HCT116 (cell line): ENCODE measurements at regions not wholly inside any gene's neighbourhood (a gene's known extent, or its start where the extent isn't known, plus 50 kb on each side); places are given as distances from the start of the nearest gene placed in this dataset.

Experiments used
- ATAC-seq: fragments of 200-7000 bp; cut with Tn5 transposase; 2 replicates; pipeline ENCODE4 v1.9.1; 2020; ENCODE audit warnings: mild to moderate bottlenecking, moderate library complexity
- BruUV-seq: library from RNA; stranded (reverse); fragments of 400-500 nt; replicated peaks from 2 replicates; lab custom pipeline; 2021; lab: Mats Ljungman, UMichigan
- CTCF ChIA-PET: fragments of 300-600 bp; sonication (Branson Sonifier 250); formaldehyde crosslinking; loops from one replicate; lab custom pipeline; 2021; ENCODE audit warnings: antibody characterized with exemption; lab: Charles Lee
- POLR2A ChIA-PET: fragments of 300-600, 350-600 bp; sonication (Branson Sonifier 250); formaldehyde crosslinking; loops from one replicate; lab custom pipeline; 2021; ENCODE audit warnings: antibody characterized with exemption; lab: Charles Lee
- RAD21 ChIA-PET, 2 experiments: fragments of 300-600 bp; sonication (Branson Sonifier 250); formaldehyde crosslinking; loops; one replicate each; lab custom pipeline; 2023; ENCODE audit warnings: low total read pairs in 2 of 2; ENCODE audit not compliant: uncharacterized antibody in 2 of 2, unreplicated experiment in 2 of 2, low non-redundant PET in 1 of 2; lab: Charles Lee
- DNase-seq: peaks from one replicate; pipeline ENCODE4 v3.0.0-alpha.2; 2010; ENCODE audit warnings: low read depth, low spot score
- H2AFZ ChIP-seq: fragments of 200-600 bp; shearing (Covaris generic), sonication (generic); 2 replicates; pipeline ENCODE4 v1.6.1; 2017; ENCODE audit warnings: low read depth, mixed run types, mixed read lengths, antibody characterized with exemption, low read length; ENCODE audit not compliant: poor library complexity, severe bottlenecking
- H3K27ac ChIP-seq: 2 replicates; pipeline ENCODE4 v1.5.1; 2012; ENCODE audit warnings: low read depth, low read length
- H3K27me3 ChIP-seq: fragments of 200-600 bp; sonication (generic); 2 replicates; pipeline ENCODE4 v1.6.1; 2016; ENCODE audit warnings: mixed run types, low read length, mixed read lengths; ENCODE audit not compliant: insufficient read depth
- H3K36me3 ChIP-seq, 2 experiments: fragments of 200-500 bp in 1 of 2; fragments of 200-600 bp in 1 of 2; sonication (Bioruptor generic) in 1 of 2; sonication (generic) in 1 of 2; 2 replicates each; pipeline versions ENCODE4 v1.5.1 to v1.6.1; 2014 to 2016; ENCODE audit warnings: low read length in 2 of 2, inconsistent platforms in 1 of 2, mixed read lengths in 1 of 2, mixed run types in 1 of 2; ENCODE audit not compliant: insufficient read depth in 2 of 2, control insufficient read depth in 1 of 2
- H3K4me1 ChIP-seq, 2 experiments: fragments of 200-600 bp in 1 of 2; sonication (generic) in 1 of 2; 2 replicates each; pipeline versions ENCODE4 v1.5.1 to v1.6.1; 2012 to 2017; ENCODE audit warnings: low read length in 2 of 2, inconsistent platforms in 1 of 2, mild to moderate bottlenecking in 1 of 2, mixed read lengths in 1 of 2, mixed run types in 1 of 2, moderate library complexity in 1 of 2; ENCODE audit not compliant: insufficient read depth in 2 of 2, control insufficient read depth in 1 of 2
- H3K4me2 ChIP-seq: fragments of 200-600 bp; sonication (generic); 2 replicates; pipeline ENCODE4 v1.6.1; 2017; ENCODE audit warnings: mixed run types, low read length, mixed read lengths
- H3K4me3 ChIP-seq, 2 experiments: fragments of 200-600 bp in 1 of 2; sonication (generic) in 1 of 2; replicated peaks in 1 of 2; 2 replicates each; pipeline ENCODE4 v1.5.1; 2011 to 2016; ENCODE audit warnings: low read length in 2 of 2, control low read depth in 1 of 2, low read depth in 1 of 2, mild to moderate bottlenecking in 1 of 2, mixed read lengths in 1 of 2, mixed run types in 1 of 2
- H3K79me2 ChIP-seq: fragments of 200-600 bp; sonication (generic); 2 replicates; pipeline ENCODE4 v1.6.1; 2017; ENCODE audit warnings: mild to moderate bottlenecking, mixed run types, low read length, moderate library complexity, mixed read lengths; ENCODE audit not compliant: insufficient read depth
- H3K9ac ChIP-seq: fragments of 200-600 bp; sonication (generic); 2 replicates; pipeline ENCODE4 v1.6.1; 2016; ENCODE audit warnings: low read length, mixed read lengths
- H3K9me2 ChIP-seq: fragments of 200-600 bp; sonication (generic), shearing (Covaris generic); 2 replicates; pipeline ENCODE4 v1.6.1; 2017; ENCODE audit warnings: mixed run types, mild to moderate bottlenecking, moderate library complexity; ENCODE audit not compliant: insufficient read depth
- H3K9me3 ChIP-seq, 2 experiments: fragments of 200-500 bp in 1 of 2; fragments of 200-600 bp in 1 of 2; sonication (Bioruptor generic) in 1 of 2; sonication (generic) in 1 of 2; 2 replicates each; pipeline ENCODE4 v1.6.1; 2014 to 2017; ENCODE audit warnings: low read length in 2 of 2, mixed read lengths in 2 of 2, inconsistent platforms in 1 of 2, low read depth in 1 of 2, mild to moderate bottlenecking in 1 of 2, mixed run types in 1 of 2, moderate library complexity in 1 of 2; ENCODE audit not compliant: control insufficient read depth in 1 of 2, insufficient read depth in 1 of 2
- H4K20me1 ChIP-seq: fragments of 200-600 bp; sonication (generic), shearing (Covaris generic); 2 replicates; pipeline ENCODE4 v1.6.1; 2017; ENCODE audit warnings: mixed run types, mild to moderate bottlenecking, moderate library complexity; ENCODE audit not compliant: insufficient read depth
- ATF3 ChIP-seq: IDR thresholded peaks from 2 replicates; pipeline ENCODE4 v1.6.1; 2012
- CBX3 ChIP-seq: IDR thresholded peaks from 2 replicates; pipeline ENCODE4 v1.6.1; 2012; ENCODE audit warnings: low read depth
- CEBPB ChIP-seq: IDR thresholded peaks from 2 replicates; pipeline ENCODE4 v1.6.1; 2012; ENCODE audit warnings: low read depth
- CTCF ChIP-seq, 3 experiments: fragments of 200-600 bp in 1 of 3; sonication (generic) in 1 of 3; IDR thresholded peaks in 2 of 3; conservative IDR thresholded peaks in 1 of 3; 2 replicates each; pipeline ENCODE4 v1.5.1; 2012 to 2017; ENCODE audit warnings: low read depth in 2 of 3, low read length in 2 of 3, antibody characterized with exemption in 1 of 3, borderline replicate concordance in 1 of 3, control low read depth in 1 of 3, mild to moderate bottlenecking in 1 of 3, mixed read lengths in 1 of 3, mixed run types in 1 of 3, moderate library complexity in 1 of 3; ENCODE audit not compliant: insufficient read depth in 1 of 3
- EGR1 ChIP-seq: IDR thresholded peaks from 2 replicates; pipeline ENCODE4 v1.6.1; 2012; ENCODE audit warnings: low read depth
- EZH2 ChIP-seq: fragments of 200-600 bp; sonication (generic); IDR thresholded peaks from 2 replicates; pipeline ENCODE4 v1.6.1; 2017; ENCODE audit warnings: antibody characterized with exemption, mixed run types
- EZH2phosphoT487 ChIP-seq: fragments of 200-600 bp; IDR thresholded peaks from 2 replicates; pipeline ENCODE4 v1.6.1; 2018; ENCODE audit warnings: antibody characterized with exemption, borderline replicate concordance
- FOSL1 ChIP-seq: IDR thresholded peaks from 2 replicates; pipeline ENCODE4 v1.6.1; 2012; ENCODE audit warnings: low read depth
- JUND ChIP-seq: IDR thresholded peaks from 2 replicates; pipeline ENCODE4 v1.6.1; 2012
- POLR2A ChIP-seq: IDR thresholded peaks from 2 replicates; pipeline ENCODE4 v1.7.0; 2011; ENCODE audit warnings: borderline replicate concordance; ENCODE audit not compliant: insufficient read depth, insufficient read length; ENCODE audit errors: extremely low read depth
- RAD21 ChIP-seq: IDR thresholded peaks from 2 replicates; pipeline ENCODE4 v1.6.1; 2012; ENCODE audit warnings: low read depth, mild to moderate bottlenecking
- SIN3A ChIP-seq: IDR thresholded peaks from 2 replicates; pipeline ENCODE4 v1.6.1; 2012; ENCODE audit warnings: low read depth
- SP1 ChIP-seq: IDR thresholded peaks from 2 replicates; pipeline ENCODE4 v1.6.1; 2012; ENCODE audit warnings: low read depth
- TCF7L2 ChIP-seq: IDR thresholded peaks from 2 replicates; pipeline ENCODE4 v1.7.0; 2011; ENCODE audit warnings: borderline replicate concordance, inconsistent platforms; ENCODE audit not compliant: insufficient read depth, insufficient read length; ENCODE audit errors: extremely low read depth
- YY1 ChIP-seq: IDR thresholded peaks from 2 replicates; pipeline ENCODE4 v1.6.1; 2011; ENCODE audit warnings: low read length, low read depth, moderate library complexity, mild to moderate bottlenecking; ENCODE audit not compliant: insufficient replicate concordance; ENCODE audit errors: extremely low read depth
- ZBTB33 ChIP-seq: IDR thresholded peaks from 2 replicates; pipeline ENCODE4 v1.6.1; 2011; ENCODE audit warnings: mild to moderate bottlenecking, low read length, moderate library complexity; ENCODE audit not compliant: insufficient replicate concordance; ENCODE audit errors: extremely low read depth
- ZFX ChIP-seq: fragments of 450-650 bp; IDR thresholded peaks from 2 replicates; pipeline ENCODE4 v1.6.1; 2017
- ZNF274 ChIP-seq: fragments of 200-500 bp; sonication (Bioruptor generic); IDR thresholded peaks from 2 replicates; pipeline ENCODE4 v1.6.1; 2014; ENCODE audit warnings: mild to moderate bottlenecking, low read depth, low read length, inconsistent platforms
- intact Hi-C: fragments of 100-400 bp; cut with micrococcal nuclease; formaldehyde crosslinking; loops from 2 replicates; pipeline ENCODE4 v1.10.0; 2022

GRCh38 chr17:78299049-78299448, 60.8 kb downstream of the SOCS3 start:
- H3K27ac ChIP-seq, result no peak overlapping the region
- no peak overlapping the region for H3K9ac ChIP-seq
- H3K36me3 ChIP-seq, result no peaks in the 10 kb centered on the region
- ATAC-seq (no peak), DNase-seq (no peak)
- peaks cover 4 to 31% of the 10 kb centered on the region in 2 experiments; a peak in 3 of 4 replicates for H3K4me1 ChIP-seq
- no peaks in the 10 kb centered on the region for H4K20me1 ChIP-seq
- no peaks in the 10 kb centered on the region for H3K27me3 ChIP-seq
- no peaks in the 10 kb centered on the region for H3K9me3 ChIP-seq
- no peaks in the 10 kb centered on the region for H3K79me2 ChIP-seq
- POLR2A ChIA-PET, result interaction anchor here (1.0 kb wide), 2 partner anchors 15 kb away, joined by 4 to 5 read pairs; no protein-coding TSS in a partner anchor
- RAD21 ChIA-PET, result no interaction called here
- no peak overlapping the region for H2AFZ ChIP-seq
- BruUV-seq, result no TSS peak
- no peaks in the 10 kb centered on the region for H3K9me2 ChIP-seq
- CTCF ChIA-PET, result interaction anchor here (2.4 kb wide), 1 partner anchor 48 kb away, joined by 7 read pairs; no protein-coding TSS in a partner anchor
- TF ChIP-seq JUND (no peak), SP1 (no peak), ATF3 (no peak), FOSL1 (no peak), CEBPB (no peak), TCF7L2 (no peak), POLR2A (no peak), EZH2 (no peak), SIN3A (no peak), ZNF274 (no peak)
- intact Hi-C loops, result no loop called here
- no peak overlapping the region for H3K4me3 ChIP-seq
- no peak overlapping the region for H3K4me2 ChIP-seq

- ChIA-PET POLR2A (no interaction called here), CTCF (no interaction called here), RAD21 (no interaction called here)
- no peaks in the 10 kb centered on the region for H3K9me2 ChIP-seq
- H3K36me3 ChIP-seq, result no peaks in the 10 kb centered on the region
- no peak overlapping the region for H3K4me3 ChIP-seq
- H3K27ac ChIP-seq, result no peak overlapping the region
- DNase-seq, result peak; percentile 40
- peaks cover 2 to 17% of the 10 kb centered on the region in 2 experiments; a peak in 2 of 4 replicates for H3K4me1 ChIP-seq
- no peaks in the 10 kb centered on the region for H3K27me3 ChIP-seq
- no peak overlapping the region for H3K4me2 ChIP-seq
- no peaks in the 10 kb centered on the region for H4K20me1 ChIP-seq
- H3K9ac ChIP-seq, result no peak overlapping the region
- H2AFZ ChIP-seq, result no peak overlapping the region
- intact Hi-C loops, result no loop called here
- H3K9me3 ChIP-seq, result no peaks in the 10 kb centered on the region
- H3K79me2 ChIP-seq, result no peaks in the 10 kb centered on the region
- ATAC-seq, result no peak
- BruUV-seq, result no TSS peak
- no peak for TF ChIP-seq CBX3
- no peak for TF ChIP-seq EGR1
- TF ChIP-seq CTCF (IDR thresholded peaks at IDR 0.05 in 2 of 3, conservative IDR thresholded peaks at IDR 0.05 in 1 of 3; ENCODE audit: borderline replicate concordance in 1 of 3, insufficient read depth in 1 of 3, low read depth in 2 of 3, low read length in 2 of 3), result no peak
- no peak for TF ChIP-seq EZH2
- no peak for TF ChIP-seq ZFX
- no peak for TF ChIP-seq ZBTB33
- no peak for TF ChIP-seq EZH2phosphoT487
- TF ChIP-seq YY1, result no peak
- no peak for TF ChIP-seq SP1
- no peak for TF ChIP-seq ZNF274
- TF ChIP-seq POLR2A, result no peak
- TF ChIP-seq RAD21, result no peak
- TF ChIP-seq TCF7L2, result no peak
Observed at GRCh38 chr17:78294776-78295175, 63.3 kb downstream of the TMEM235 start.
